ENCODE measurements at regions not wholly inside any gene's neighbourhood (a gene's known extent, or its start where the extent isn't known, plus 50 kb on each side); places are given as distances from the start of the nearest gene placed in this dataset.

DNA sequence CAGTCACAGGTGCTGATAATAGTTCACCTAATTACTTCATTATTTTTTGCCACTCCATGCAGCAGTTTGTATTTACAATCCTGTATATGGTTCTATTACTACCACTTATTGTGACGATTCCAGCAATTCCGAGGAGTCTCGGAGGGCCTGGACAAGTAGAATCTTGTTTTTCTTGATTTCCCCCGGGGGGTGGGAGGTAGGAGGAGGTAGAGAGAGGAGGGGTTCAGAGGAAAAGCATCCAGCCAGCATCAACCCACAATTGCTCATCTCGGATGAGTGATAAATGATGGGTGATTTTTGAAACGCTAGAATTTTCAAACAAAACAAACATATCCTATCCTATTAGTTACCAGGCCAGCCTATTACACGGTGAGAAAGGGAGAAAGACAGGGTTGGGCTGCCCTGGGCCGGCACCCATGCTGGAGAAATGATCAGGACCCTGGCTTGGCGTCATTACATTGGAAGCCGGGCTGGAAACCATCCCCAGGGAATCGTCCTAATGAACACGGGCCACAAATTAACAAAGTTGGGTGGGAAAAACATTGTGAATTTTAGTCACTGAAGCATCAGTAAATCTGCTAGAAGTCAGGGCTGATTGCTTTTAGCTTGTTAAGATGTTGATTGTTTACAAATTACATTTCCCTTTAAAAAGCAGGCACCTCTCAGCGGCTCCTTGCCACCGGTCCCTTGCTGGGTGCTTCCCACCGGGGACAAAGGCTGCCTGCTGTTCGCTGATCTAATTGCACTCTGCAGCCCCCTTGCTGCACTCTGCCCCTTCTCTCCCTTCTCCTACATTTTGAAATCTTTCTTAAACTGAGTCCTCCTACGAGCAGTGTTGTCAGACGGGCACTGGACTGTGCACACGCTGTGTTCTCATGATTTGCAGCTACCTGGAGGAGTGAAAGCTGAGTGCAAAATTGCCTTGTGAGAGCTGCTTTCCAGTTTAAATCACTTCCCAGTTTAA lies 95.5 kb downstream of the FAM204A start:
- TF ChIP-seq, protein P1, sequence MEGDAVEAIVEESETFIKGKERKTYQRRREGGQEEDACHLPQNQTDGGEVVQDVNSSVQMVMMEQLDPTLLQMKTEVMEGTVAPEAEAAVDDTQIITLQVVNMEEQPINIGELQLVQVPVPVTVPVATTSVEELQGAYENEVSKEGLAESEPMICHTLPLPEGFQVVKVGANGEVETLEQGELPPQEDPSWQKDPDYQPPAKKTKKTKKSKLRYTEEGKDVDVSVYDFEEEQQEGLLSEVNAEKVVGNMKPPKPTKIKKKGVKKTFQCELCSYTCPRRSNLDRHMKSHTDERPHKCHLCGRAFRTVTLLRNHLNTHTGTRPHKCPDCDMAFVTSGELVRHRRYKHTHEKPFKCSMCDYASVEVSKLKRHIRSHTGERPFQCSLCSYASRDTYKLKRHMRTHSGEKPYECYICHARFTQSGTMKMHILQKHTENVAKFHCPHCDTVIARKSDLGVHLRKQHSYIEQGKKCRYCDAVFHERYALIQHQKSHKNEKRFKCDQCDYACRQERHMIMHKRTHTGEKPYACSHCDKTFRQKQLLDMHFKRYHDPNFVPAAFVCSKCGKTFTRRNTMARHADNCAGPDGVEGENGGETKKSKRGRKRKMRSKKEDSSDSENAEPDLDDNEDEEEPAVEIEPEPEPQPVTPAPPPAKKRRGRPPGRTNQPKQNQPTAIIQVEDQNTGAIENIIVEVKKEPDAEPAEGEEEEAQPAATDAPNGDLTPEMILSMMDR (IDR thresholded peaks at IDR 0.05; ENCODE audit: poor library complexity), result no peak
- TF ChIP-seq EZH2 (IDR thresholded peaks at IDR 0.05; ENCODE audit: borderline replicate concordance), result no peak
- TF ChIP-seq EZH2phosphoT487 (IDR thresholded peaks at IDR 0.05; ENCODE audit: low read depth, severe bottlenecking, unreplicated experiment), result no peak
